Glutamatergic neuron (in vitro differentiated cells): ENCODE measurements at regions not wholly inside any gene's neighbourhood (a gene's known extent, or its start where the extent isn't known, plus 50 kb on each side); places are given as distances from the start of the nearest gene placed in this dataset.

Experiments used
- DNase-seq: peaks from one replicate; pipeline ENCODE4 v3.0.0; 2022
- H3K27ac Mint-ChIP-seq: one replicate; pipeline ENCODE4 v1.8.0; 2020; ENCODE audit warnings: mild to moderate bottlenecking, mixed read lengths, inconsistent platforms; ENCODE audit not compliant: unreplicated experiment
- H3K27me3 Mint-ChIP-seq: one replicate; pipeline ENCODE4 v1.8.0; 2020; ENCODE audit warnings: mild to moderate bottlenecking, moderate library complexity, mixed read lengths, inconsistent platforms; ENCODE audit not compliant: unreplicated experiment
- H3K36me3 Mint-ChIP-seq: one replicate; pipeline ENCODE4 v1.8.0; 2020; ENCODE audit warnings: mild to moderate bottlenecking, mixed read lengths, inconsistent platforms; ENCODE audit not compliant: unreplicated experiment
- H3K4me1 Mint-ChIP-seq: one replicate; pipeline ENCODE4 v1.8.0; 2020; ENCODE audit warnings: mild to moderate bottlenecking, low read depth, mixed read lengths, inconsistent platforms; ENCODE audit not compliant: unreplicated experiment
- H3K4me3 Mint-ChIP-seq: one replicate; pipeline ENCODE4 v1.8.0; 2020; ENCODE audit warnings: mild to moderate bottlenecking, mixed read lengths, inconsistent platforms; ENCODE audit not compliant: unreplicated experiment
- H3K9me3 Mint-ChIP-seq: one replicate; pipeline ENCODE4 v1.8.0; 2020; ENCODE audit warnings: mild to moderate bottlenecking, moderate library complexity, mixed read lengths, inconsistent platforms; ENCODE audit not compliant: unreplicated experiment
- TF ChIP-seq, protein P1 (sequence below): fragments of 200-600 bp; sonication (generic); IDR thresholded peaks from one replicate; pipeline ENCODE4 v1.5.0; 2021; ENCODE audit not compliant: partially characterized antibody, unreplicated experiment

DNA sequence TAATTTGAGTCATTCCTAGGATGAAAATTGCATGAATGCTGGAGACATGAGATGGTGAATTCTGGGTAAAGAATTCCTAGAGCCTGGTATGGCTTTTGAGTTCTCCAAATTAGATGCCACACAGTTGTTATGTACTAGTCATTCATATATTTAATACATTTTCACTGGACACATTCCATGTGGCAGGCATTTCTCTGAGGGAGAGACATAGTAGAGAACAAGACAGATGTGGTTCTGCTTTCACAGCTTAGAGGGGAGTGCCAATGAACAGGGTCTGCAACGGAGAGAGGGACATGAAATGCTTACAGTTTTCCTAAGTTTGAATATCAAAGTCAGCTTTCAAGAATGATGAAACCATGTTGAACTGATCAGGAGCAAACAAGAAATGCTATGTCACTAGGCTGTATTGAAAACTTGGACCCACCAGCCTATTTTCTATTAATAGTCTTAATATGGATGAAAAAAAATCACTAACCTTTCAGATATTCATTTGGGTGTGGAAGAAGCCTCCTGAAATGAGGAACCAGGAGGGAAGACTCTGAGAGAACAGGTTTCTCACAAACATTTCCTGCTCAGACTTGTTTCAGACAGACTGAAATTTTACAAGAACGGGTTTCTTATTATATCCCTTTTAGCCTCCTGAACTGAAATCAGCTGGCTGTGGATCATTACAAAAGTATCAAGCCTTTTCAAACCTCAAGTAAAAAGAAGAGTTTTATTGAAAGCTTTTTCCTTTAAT is 276.0 kb upstream of the TET2 start:
- TF ChIP-seq, protein P1, sequence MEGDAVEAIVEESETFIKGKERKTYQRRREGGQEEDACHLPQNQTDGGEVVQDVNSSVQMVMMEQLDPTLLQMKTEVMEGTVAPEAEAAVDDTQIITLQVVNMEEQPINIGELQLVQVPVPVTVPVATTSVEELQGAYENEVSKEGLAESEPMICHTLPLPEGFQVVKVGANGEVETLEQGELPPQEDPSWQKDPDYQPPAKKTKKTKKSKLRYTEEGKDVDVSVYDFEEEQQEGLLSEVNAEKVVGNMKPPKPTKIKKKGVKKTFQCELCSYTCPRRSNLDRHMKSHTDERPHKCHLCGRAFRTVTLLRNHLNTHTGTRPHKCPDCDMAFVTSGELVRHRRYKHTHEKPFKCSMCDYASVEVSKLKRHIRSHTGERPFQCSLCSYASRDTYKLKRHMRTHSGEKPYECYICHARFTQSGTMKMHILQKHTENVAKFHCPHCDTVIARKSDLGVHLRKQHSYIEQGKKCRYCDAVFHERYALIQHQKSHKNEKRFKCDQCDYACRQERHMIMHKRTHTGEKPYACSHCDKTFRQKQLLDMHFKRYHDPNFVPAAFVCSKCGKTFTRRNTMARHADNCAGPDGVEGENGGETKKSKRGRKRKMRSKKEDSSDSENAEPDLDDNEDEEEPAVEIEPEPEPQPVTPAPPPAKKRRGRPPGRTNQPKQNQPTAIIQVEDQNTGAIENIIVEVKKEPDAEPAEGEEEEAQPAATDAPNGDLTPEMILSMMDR = no peak
- Mint-ChIP-seq H3K4me1 (no peaks in the 10 kb centered on the region), H3K27me3 (peaks cover 2% of the 10 kb centered on the region), H3K27ac (no peak overlapping the region), H3K4me3 (no peak overlapping the region), H3K9me3 (peaks cover 2% of the 10 kb centered on the region), H3K36me3 (no peaks in the 10 kb centered on the region)
- DNase-seq = no peak

DNA sequence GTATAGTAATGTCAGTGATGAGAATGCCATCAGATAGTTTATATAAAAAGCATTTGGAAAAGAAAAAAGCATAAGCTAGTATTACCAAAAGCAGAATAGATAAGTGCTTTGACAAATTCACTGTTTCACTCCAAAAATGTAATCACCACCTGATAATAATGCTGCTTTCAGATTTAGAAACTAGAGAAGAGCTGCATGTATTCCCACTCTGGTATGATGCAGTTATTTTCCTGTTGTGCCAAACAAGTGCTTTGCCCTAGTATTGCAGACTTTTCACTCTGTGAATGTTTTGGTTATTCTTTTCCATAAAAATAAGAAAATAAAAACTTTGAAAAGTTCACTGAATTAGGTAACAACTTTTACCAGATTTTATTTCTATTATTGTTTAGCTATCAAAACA is 267.7 kb upstream of the TET2 start:
- DNase-seq = no peak
- Mint-ChIP-seq H3K4me1 (no peaks in the 10 kb centered on the region), H3K9me3 (no peaks in the 10 kb centered on the region)

DNA sequence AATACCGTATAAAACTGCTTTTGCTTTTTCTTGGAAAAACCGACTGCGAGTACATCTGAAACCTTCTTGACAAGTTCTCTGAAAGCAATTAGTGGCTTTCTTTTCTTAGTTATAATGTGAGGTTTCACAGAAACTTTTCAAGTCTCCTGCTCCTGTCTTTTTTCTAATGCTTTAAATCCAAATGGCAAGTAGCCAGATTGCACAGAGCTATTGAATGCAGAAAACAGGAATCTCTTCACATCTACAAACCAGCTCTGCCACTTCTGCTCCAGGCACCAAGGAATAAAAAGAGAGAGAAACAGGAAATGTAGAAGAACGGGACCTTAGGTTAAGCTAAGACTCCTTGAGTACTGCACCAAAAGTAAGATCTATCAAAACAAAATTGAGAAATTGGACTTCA is 267.3 kb upstream of the TET2 start:
- TF ChIP-seq, protein P1 = no peak
- H3K27ac Mint-ChIP-seq = no peak overlapping the region
- H3K4me3 Mint-ChIP-seq = no peak overlapping the region
- no peaks in the 10 kb centered on the region for H3K27me3 Mint-ChIP-seq
- no peak for DNase-seq
- H3K4me1 Mint-ChIP-seq = no peaks in the 10 kb centered on the region
- no peaks in the 10 kb centered on the region for H3K36me3 Mint-ChIP-seq
- no peaks in the 10 kb centered on the region for H3K9me3 Mint-ChIP-seq

More for the DNA sequence above, 267.7 kb upstream of the TET2 start:
- TF ChIP-seq, protein P1 = no peak
- Mint-ChIP-seq H3K36me3 (no peaks in the 10 kb centered on the region), H3K27me3 (no peaks in the 10 kb centered on the region), H3K4me3 (no peak overlapping the region), H3K27ac (no peak overlapping the region)

DNA sequence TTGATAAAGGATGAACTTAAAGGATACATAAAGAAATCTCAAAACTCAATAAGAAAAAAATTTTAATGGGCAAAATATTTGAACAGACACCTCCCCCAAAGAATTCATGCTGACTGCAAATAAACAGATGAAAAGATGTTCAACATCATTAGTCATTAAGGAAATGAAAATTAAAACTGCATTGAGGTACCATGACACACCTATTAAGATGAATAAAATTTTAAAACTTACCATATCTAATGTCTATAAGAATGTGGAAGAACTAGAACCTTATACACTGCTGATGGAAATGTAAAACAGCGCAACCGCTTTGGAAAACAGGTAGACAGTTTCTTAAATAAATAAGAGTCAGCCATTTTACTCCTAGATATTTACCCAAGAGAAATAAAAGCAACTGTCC is 266.8 kb upstream of the TET2 start:
- no peaks in the 10 kb centered on the region for H3K36me3 Mint-ChIP-seq

More for the DNA sequence above, 266.8 kb upstream of the TET2 start:
- no peak overlapping the region for H3K4me3 Mint-ChIP-seq
- DNase-seq = no peak
- no peaks in the 10 kb centered on the region for H3K4me1 Mint-ChIP-seq
- no peaks in the 10 kb centered on the region for H3K27me3 Mint-ChIP-seq
- H3K27ac Mint-ChIP-seq = no peak overlapping the region
- no peaks in the 10 kb centered on the region for H3K9me3 Mint-ChIP-seq
- TF ChIP-seq, protein P1 = no peak
